HCT116 (cell line): ENCODE measurements at regions not wholly inside any gene's neighbourhood (a gene's known extent, or its start where the extent isn't known, plus 50 kb on each side); places are given as distances from the start of the nearest gene placed in this dataset.

Experiments used
- CEBPB ChIP-seq: IDR thresholded peaks from 2 replicates; pipeline ENCODE4 v1.6.1; 2012; ENCODE audit warnings: low read depth
- EZH2 ChIP-seq: fragments of 200-600 bp; sonication (generic); IDR thresholded peaks from 2 replicates; pipeline ENCODE4 v1.6.1; 2017; ENCODE audit warnings: antibody characterized with exemption, mixed run types
- POLR2A ChIP-seq: IDR thresholded peaks from 2 replicates; pipeline ENCODE4 v1.7.0; 2011; ENCODE audit warnings: borderline replicate concordance; ENCODE audit not compliant: insufficient read depth, insufficient read length; ENCODE audit errors: extremely low read depth
- SIN3A ChIP-seq: IDR thresholded peaks from 2 replicates; pipeline ENCODE4 v1.6.1; 2012; ENCODE audit warnings: low read depth
- YY1 ChIP-seq: IDR thresholded peaks from 2 replicates; pipeline ENCODE4 v1.6.1; 2011; ENCODE audit warnings: low read length, low read depth, moderate library complexity, mild to moderate bottlenecking; ENCODE audit not compliant: insufficient replicate concordance; ENCODE audit errors: extremely low read depth
- ZNF274 ChIP-seq: fragments of 200-500 bp; sonication (Bioruptor generic); IDR thresholded peaks from 2 replicates; pipeline ENCODE4 v1.6.1; 2014; ENCODE audit warnings: mild to moderate bottlenecking, low read depth, low read length, inconsistent platforms
- TF ChIP-seq, protein P1 (sequence below), 3 experiments: fragments of 200-600 bp in 1 of 3; sonication (generic) in 1 of 3; IDR thresholded peaks in 2 of 3; conservative IDR thresholded peaks in 1 of 3; 2 replicates each; pipeline ENCODE4 v1.5.1; 2012 to 2017; ENCODE audit warnings: low read depth in 2 of 3, low read length in 2 of 3, antibody characterized with exemption in 1 of 3, borderline replicate concordance in 1 of 3, control low read depth in 1 of 3, mild to moderate bottlenecking in 1 of 3, mixed read lengths in 1 of 3, mixed run types in 1 of 3, moderate library complexity in 1 of 3; ENCODE audit not compliant: insufficient read depth in 1 of 3
- TF ChIP-seq, protein P2 (sequence below): IDR thresholded peaks from 2 replicates; pipeline ENCODE4 v1.6.1; 2012; ENCODE audit warnings: low read depth
- TF ChIP-seq, protein P3 (sequence below): IDR thresholded peaks from 2 replicates; pipeline ENCODE4 v1.6.1; 2011; ENCODE audit warnings: mild to moderate bottlenecking, low read length, moderate library complexity; ENCODE audit not compliant: insufficient replicate concordance; ENCODE audit errors: extremely low read depth

DNA sequence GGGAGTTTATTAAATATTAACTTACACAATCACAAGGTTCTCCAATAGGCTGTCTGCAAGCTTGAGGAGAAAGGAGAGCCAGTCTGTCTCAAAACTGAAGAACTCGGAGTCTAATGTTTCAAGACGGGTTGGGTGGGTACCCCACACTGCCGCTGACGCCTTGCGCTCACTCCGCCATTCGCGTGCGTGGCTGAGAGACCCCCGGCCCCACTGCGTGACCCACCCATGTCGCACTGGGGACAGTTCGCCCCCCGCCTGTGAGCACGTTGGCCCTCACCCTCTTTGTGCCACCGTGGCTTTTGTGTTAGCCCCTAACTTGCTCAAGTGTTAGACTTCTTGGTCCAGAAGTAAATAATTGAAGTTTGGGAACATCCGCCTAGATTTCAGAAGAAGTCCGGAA, 270.0 kb upstream of the ITGA1 start:
- TF ChIP-seq, protein P1, sequence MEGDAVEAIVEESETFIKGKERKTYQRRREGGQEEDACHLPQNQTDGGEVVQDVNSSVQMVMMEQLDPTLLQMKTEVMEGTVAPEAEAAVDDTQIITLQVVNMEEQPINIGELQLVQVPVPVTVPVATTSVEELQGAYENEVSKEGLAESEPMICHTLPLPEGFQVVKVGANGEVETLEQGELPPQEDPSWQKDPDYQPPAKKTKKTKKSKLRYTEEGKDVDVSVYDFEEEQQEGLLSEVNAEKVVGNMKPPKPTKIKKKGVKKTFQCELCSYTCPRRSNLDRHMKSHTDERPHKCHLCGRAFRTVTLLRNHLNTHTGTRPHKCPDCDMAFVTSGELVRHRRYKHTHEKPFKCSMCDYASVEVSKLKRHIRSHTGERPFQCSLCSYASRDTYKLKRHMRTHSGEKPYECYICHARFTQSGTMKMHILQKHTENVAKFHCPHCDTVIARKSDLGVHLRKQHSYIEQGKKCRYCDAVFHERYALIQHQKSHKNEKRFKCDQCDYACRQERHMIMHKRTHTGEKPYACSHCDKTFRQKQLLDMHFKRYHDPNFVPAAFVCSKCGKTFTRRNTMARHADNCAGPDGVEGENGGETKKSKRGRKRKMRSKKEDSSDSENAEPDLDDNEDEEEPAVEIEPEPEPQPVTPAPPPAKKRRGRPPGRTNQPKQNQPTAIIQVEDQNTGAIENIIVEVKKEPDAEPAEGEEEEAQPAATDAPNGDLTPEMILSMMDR (IDR thresholded peaks at IDR 0.05 in 2 of 3, conservative IDR thresholded peaks at IDR 0.05 in 1 of 3; ENCODE audit: borderline replicate concordance in 1 of 3, insufficient read depth in 1 of 3, low read depth in 2 of 3, low read length in 2 of 3) = no peak
- no peak for TF ChIP-seq POLR2A
- no peak for TF ChIP-seq SIN3A
- TF ChIP-seq EZH2 = no peak
- TF ChIP-seq CEBPB = no peak
- TF ChIP-seq, protein P2, sequence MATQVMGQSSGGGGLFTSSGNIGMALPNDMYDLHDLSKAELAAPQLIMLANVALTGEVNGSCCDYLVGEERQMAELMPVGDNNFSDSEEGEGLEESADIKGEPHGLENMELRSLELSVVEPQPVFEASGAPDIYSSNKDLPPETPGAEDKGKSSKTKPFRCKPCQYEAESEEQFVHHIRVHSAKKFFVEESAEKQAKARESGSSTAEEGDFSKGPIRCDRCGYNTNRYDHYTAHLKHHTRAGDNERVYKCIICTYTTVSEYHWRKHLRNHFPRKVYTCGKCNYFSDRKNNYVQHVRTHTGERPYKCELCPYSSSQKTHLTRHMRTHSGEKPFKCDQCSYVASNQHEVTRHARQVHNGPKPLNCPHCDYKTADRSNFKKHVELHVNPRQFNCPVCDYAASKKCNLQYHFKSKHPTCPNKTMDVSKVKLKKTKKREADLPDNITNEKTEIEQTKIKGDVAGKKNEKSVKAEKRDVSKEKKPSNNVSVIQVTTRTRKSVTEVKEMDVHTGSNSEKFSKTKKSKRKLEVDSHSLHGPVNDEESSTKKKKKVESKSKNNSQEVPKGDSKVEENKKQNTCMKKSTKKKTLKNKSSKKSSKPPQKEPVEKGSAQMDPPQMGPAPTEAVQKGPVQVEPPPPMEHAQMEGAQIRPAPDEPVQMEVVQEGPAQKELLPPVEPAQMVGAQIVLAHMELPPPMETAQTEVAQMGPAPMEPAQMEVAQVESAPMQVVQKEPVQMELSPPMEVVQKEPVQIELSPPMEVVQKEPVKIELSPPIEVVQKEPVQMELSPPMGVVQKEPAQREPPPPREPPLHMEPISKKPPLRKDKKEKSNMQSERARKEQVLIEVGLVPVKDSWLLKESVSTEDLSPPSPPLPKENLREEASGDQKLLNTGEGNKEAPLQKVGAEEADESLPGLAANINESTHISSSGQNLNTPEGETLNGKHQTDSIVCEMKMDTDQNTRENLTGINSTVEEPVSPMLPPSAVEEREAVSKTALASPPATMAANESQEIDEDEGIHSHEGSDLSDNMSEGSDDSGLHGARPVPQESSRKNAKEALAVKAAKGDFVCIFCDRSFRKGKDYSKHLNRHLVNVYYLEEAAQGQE = no peak
- TF ChIP-seq YY1 = no peak
- TF ChIP-seq ZNF274 = no peak
- TF ChIP-seq, protein P3, sequence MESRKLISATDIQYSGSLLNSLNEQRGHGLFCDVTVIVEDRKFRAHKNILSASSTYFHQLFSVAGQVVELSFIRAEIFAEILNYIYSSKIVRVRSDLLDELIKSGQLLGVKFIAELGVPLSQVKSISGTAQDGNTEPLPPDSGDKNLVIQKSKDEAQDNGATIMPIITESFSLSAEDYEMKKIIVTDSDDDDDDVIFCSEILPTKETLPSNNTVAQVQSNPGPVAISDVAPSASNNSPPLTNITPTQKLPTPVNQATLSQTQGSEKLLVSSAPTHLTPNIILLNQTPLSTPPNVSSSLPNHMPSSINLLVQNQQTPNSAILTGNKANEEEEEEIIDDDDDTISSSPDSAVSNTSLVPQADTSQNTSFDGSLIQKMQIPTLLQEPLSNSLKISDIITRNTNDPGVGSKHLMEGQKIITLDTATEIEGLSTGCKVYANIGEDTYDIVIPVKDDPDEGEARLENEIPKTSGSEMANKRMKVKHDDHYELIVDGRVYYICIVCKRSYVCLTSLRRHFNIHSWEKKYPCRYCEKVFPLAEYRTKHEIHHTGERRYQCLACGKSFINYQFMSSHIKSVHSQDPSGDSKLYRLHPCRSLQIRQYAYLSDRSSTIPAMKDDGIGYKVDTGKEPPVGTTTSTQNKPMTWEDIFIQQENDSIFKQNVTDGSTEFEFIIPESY = no peak
